ENCODE measurements at regions not wholly inside any gene's neighbourhood (a gene's known extent, or its start where the extent isn't known, plus 50 kb on each side); places are given as distances from the start of the nearest gene placed in this dataset.

- H2AFZ ChIP-seq (ENCODE audit: low read length), result no peak overlapping the region
- no peak for DNase-seq
- no peaks in the 10 kb centered on the region for H3K9me2 ChIP-seq (replicated peaks; ENCODE audit: insufficient read depth, low read length)
- H4K20me1 ChIP-seq (ENCODE audit: insufficient read depth, low read length), result no peaks in the 10 kb centered on the region
- no peaks in the 10 kb centered on the region for H3K27me3 ChIP-seq (replicated peaks; ENCODE audit: insufficient read depth, low read length)
- H3K36me3 ChIP-seq (replicated peaks; ENCODE audit: insufficient read depth, low read length), result no peaks in the 10 kb centered on the region
- H3K9ac ChIP-seq (ENCODE audit: low read length), result no peak overlapping the region
- no peaks in the 10 kb centered on the region for H3F3A ChIP-seq (ENCODE audit: insufficient read depth, low read length)
- no peaks in the 10 kb centered on the region for H3K9me3 ChIP-seq (replicated peaks; ENCODE audit: insufficient read depth, low read length)
- H3K4me2 ChIP-seq (ENCODE audit: low read depth, low read length), result no peak overlapping the region
- H3K27ac ChIP-seq (ENCODE audit: low read length), result no peak overlapping the region
- TF ChIP-seq EZH2phosphoT487 (IDR thresholded peaks at IDR 0.05; ENCODE audit: low read length) (no peak), EZH2 (optimal IDR thresholded peaks at IDR 0.05; ENCODE audit: low read depth, low read length) (no peak), CTCF (IDR thresholded peaks at IDR 0.05; ENCODE audit: low read length) (no peak)
- no peak overlapping the region for H3K4me3 ChIP-seq (ENCODE audit: low read length)
- H3K79me2 ChIP-seq (ENCODE audit: low read length), result no peaks in the 10 kb centered on the region
- H3K4me1 ChIP-seq (ENCODE audit: low read length), result no peaks in the 10 kb centered on the region
These were observed 440.3 kb downstream of the PLK2 start for GRCh38 chr5:58019614-58020013.

GRCh38 chr5:58018016-58018415 lies 441.9 kb downstream of the PLK2 start:
- Histone ChIP-seq H3K4me3 (ENCODE audit: low read length) (no peak overlapping the region), H3F3A (ENCODE audit: insufficient read depth, low read length) (no peaks in the 10 kb centered on the region), H3K27ac (ENCODE audit: low read length) (no peak overlapping the region), H3K9me3 (replicated peaks; ENCODE audit: insufficient read depth, low read length) (no peaks in the 10 kb centered on the region), H3K4me2 (ENCODE audit: low read depth, low read length) (no peak overlapping the region), H3K36me3 (replicated peaks; ENCODE audit: insufficient read depth, low read length) (no peaks in the 10 kb centered on the region), H3K27me3 (replicated peaks; ENCODE audit: insufficient read depth, low read length) (no peaks in the 10 kb centered on the region), H4K20me1 (ENCODE audit: insufficient read depth, low read length) (no peaks in the 10 kb centered on the region), H3K9me2 (replicated peaks; ENCODE audit: insufficient read depth, low read length) (no peaks in the 10 kb centered on the region), H3K4me1 (ENCODE audit: low read length) (no peaks in the 10 kb centered on the region), H3K79me2 (ENCODE audit: low read length) (no peaks in the 10 kb centered on the region), H2AFZ (ENCODE audit: low read length) (no peak overlapping the region), H3K9ac (ENCODE audit: low read length) (no peak overlapping the region)
- no peak for DNase-seq
- TF ChIP-seq EZH2 (optimal IDR thresholded peaks at IDR 0.05; ENCODE audit: low read depth, low read length), result no peak
- no peak for TF ChIP-seq CTCF (IDR thresholded peaks at IDR 0.05; ENCODE audit: low read length)
- TF ChIP-seq EZH2phosphoT487 (IDR thresholded peaks at IDR 0.05; ENCODE audit: low read length), result no peak

- H2AFZ ChIP-seq (ENCODE audit: low read length), result no peak overlapping the region
- H3K79me2 ChIP-seq (ENCODE audit: low read length), result no peaks in the 10 kb centered on the region
- no peak overlapping the region for H3K27ac ChIP-seq (ENCODE audit: low read length)
- no peaks in the 10 kb centered on the region for H3K4me1 ChIP-seq (ENCODE audit: low read length)
- H3K9ac ChIP-seq (ENCODE audit: low read length), result no peak overlapping the region
- H3K9me2 ChIP-seq (replicated peaks; ENCODE audit: insufficient read depth, low read length), result no peaks in the 10 kb centered on the region
- no peaks in the 10 kb centered on the region for H3K36me3 ChIP-seq (replicated peaks; ENCODE audit: insufficient read depth, low read length)
- H3K4me2 ChIP-seq (ENCODE audit: low read depth, low read length), result no peak overlapping the region
- H4K20me1 ChIP-seq (ENCODE audit: insufficient read depth, low read length), result no peaks in the 10 kb centered on the region
- H3K4me3 ChIP-seq (ENCODE audit: low read length), result no peak overlapping the region
- TF ChIP-seq EZH2 (optimal IDR thresholded peaks at IDR 0.05; ENCODE audit: low read depth, low read length), result no peak
- no peak for TF ChIP-seq CTCF (IDR thresholded peaks at IDR 0.05; ENCODE audit: low read length)
- no peak for TF ChIP-seq EZH2phosphoT487 (IDR thresholded peaks at IDR 0.05; ENCODE audit: low read length)
- H3K27me3 ChIP-seq (replicated peaks; ENCODE audit: insufficient read depth, low read length), result no peaks in the 10 kb centered on the region
- no peaks in the 10 kb centered on the region for H3K9me3 ChIP-seq (replicated peaks; ENCODE audit: insufficient read depth, low read length)
- no peaks in the 10 kb centered on the region for H3F3A ChIP-seq (ENCODE audit: insufficient read depth, low read length)
- no peak for DNase-seq
These were observed 443.0 kb downstream of the PLK2 start for GRCh38 chr5:58016877-58017276.

Data from MM.1S (cell line).